Stimulated activated CD4-positive, alpha-beta T cell treated with anti-CD3 and anti-CD28 coated beads, Interleukin-12 subunit alpha, Interleukin-12 subunit beta, amount 100 ng/mL, for 4 hours (primary cell): ENCODE measurements at regions not wholly inside any gene's neighbourhood (a gene's known extent, or its start where the extent isn't known, plus 50 kb on each side); places are given as distances from the start of the nearest gene placed in this dataset.

Experiments used
- DNase-seq: peaks from one replicate; pipeline ENCODE4 v3.0.0-alpha.2; 2020

DNA sequence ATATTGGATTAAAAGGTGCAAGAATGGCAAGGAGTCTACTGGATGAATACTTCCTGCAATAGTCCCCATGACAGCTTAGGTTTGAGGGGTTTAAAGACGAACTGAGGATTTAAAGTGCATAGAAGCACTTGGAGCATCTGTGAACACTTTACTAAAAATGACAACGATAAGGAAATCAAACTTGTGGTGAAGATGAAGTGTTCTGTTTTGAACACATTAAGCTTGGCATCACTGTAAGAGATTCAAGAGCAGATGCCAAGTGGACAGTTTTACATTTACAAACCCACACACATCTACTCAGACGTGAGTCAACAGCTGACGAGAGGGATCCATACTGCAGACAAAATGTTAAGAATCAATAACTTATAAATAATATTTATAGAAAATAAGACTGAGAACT lies 918.7 kb downstream of the CDH11 start:
- DNase-seq = no peak

DNA sequence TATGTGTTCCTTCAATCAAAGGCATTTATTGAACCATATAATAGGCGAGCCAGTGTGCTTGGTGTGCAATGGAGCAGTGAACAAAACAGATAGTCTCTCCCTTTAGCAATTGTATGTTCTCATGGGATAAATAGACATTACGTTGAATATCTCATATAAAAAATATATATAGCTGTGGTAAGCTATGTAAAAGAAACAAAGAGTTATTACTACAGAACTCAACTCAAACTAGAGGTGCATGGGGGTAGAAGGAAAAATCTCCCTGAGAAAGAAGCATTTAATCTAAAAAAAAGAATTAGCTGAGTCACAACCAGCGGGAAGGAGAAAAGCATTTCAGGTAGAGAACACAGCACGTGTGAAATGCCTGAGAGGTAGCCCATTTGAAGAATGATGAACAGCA lies 919.3 kb downstream of the CDH11 start:
- DNase-seq = no peak

DNA sequence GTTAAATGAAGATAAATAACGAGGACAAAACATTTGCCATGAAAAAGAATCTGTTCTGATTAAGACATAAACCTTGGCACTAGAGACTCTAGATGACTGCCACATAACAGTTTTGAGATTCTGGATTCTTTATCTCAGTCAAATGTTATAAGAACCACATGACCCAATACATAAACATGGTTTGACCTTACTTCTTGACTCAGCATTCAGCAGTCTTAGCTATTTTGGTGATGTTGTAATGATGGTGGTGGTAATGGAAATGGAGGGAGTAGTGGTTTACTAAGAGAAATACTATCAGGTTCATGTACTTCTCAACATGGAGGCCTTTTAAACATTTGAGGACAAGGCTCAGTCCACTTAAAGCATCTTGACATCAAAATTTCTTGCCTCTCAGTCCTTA lies 925.4 kb downstream of the CDH11 start:
- no peak for DNase-seq

DNA sequence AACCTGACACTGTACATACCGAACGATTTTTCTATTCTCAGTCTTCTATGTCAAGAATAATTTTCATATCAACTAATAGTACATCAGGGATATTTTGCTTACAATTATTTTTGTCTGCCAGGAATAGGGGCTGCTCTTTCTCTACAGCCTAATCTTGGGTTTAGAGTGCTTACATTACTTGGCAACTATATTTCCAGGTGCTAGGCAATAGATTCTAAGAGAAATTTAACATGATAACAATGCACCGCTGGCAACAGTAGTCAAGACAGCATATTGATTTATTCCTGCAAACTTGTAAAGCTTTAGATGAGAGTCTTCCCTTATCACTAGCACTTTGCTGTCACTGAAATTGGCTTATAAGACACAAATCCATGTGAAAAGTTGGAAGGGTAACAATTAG lies 935.9 kb downstream of the CDH11 start:
- DNase-seq = no peak

DNA sequence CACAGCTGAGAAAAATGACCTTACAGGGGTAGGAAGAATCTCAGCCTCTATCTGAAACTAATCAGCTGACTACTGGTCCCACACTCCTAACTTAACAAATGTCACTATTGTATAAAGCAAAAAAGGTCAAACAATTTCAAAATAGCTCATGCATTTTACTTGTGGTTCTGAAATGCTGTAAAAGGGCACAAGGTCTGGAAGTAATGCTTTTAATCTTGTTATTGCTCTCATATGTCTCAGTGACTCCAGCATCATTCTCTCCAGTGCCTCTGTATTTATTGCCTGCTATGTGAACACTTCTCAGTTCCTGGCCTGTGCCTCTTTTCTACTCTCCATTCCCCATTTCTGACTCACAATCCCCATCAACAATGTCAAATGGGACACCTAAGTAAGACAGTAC lies 937.7 kb downstream of the CDH11 start:
- no peak for DNase-seq

DNA sequence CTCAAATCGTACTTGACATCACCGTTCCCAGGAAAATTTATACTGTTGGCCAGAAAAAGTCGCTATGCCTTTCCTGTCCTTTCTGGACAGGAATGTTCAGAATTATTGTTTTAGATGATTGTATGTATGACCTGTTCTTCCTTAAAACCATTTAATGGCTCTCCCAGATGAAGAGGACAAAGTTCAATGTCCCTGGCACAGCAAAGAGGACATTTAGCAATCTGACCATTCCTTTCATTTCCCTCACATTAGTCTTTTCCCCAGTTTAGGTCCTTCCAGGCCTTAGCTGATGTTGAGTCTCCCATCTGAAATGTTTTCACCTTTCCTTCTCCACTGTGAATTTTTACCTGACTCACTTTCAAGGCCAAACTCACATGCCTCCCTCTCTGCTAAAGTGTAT lies 938.9 kb downstream of the CDH11 start:
- no peak for DNase-seq

DNA sequence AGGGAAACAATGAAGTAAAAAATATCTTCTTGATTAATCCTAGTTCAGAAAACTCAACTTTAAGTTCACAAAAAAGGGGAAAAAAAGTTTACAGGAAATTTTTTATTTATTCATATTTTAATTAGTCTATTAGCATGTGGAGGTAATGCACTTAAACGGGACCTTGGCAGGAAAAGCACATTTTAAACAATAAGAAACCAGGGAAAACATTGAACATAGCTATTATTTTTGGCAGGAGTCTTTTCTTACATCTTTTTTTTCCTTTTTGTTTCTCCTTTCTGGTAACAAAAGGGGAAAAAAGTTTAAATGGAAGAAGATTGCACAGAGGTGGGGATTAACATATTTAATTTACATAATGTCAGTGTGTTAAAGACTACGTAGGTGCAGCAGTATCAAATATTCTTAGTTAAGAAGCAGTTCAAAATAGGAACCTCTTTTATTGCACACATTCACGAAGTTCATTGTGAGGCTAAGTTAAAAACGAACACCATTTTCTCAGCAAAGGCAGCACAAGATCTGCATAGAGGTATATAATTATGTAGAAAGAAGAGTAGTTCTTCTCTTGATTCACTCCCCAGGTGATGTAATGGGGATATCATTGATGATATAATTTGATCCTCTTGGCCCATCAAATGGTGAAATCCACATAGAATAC lies 940.5 kb downstream of the CDH11 start:
- no peak for DNase-seq

DNA sequence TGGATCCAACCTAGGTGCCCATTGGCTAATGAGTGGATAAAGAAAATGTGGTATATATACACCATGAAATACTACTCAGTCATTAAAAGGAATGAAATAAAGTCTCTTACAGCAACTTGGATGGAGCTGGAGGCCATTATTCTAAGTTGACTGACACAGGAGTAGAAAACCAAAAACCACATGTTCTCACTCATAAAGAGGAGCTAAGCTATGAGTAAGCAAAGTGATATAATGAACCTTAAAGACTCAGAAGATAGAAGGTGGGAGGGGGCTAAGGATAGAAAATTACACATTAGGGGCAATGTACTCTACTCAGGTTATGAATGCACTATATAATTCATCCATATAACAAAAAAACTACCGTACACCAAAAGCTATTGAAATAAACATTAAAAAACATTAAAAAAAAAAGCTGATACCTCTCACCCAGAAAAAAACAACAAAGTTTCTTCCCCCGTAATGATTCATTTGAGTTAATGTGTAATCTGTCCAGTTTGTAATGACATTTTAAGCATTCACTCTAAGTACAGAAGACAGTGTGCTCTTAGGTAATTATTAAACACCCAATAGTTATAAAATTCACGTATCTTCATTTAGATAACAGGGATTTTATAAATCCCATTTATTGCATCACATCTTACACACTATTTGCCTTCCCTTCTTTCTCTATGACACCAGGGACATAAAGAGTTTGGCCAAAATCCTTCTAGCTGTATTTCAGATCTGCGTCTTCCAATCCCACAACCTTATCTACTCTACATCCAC lies 941.5 kb downstream of the CDH11 start:
- DNase-seq = no peak

DNA sequence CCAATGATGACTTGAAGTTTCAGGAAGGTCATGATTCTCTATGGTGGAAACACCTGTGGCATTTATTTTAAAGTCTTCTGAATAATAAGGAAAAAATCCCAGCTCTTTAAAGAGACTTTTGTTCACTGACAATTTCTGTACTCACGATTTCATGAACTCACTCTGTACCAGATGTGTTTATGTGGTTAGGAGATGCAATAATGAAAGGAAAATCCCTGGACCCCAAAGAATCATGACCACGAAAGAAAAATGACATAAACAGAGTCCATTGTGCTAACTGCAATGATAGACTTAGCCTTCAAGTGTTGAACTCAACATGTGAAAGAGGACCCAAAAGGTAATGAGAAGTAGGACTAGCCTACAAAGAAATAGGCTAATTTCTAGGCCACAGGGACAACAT lies 947.5 kb downstream of the CDH11 start:
- DNase-seq = no peak

DNA sequence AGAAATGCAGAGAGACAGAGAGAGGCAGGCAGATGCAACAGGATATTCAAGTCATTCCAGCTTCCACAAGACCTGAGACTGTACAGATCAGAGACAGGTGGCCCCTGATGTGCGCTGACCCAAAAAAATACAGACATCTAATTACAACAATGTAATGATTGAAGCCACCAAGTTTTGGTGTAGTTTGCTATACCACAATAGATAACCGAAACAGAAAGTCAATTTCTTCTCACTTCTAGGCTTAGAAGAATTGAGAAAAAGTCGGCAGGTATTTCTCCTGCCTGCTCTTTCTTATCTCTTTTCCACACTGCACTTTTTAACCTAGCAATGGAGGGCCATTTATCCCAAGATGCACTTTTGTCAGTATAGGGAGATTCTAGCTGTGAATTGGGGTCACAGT lies 949.2 kb downstream of the CDH11 start:
- no peak for DNase-seq

DNA sequence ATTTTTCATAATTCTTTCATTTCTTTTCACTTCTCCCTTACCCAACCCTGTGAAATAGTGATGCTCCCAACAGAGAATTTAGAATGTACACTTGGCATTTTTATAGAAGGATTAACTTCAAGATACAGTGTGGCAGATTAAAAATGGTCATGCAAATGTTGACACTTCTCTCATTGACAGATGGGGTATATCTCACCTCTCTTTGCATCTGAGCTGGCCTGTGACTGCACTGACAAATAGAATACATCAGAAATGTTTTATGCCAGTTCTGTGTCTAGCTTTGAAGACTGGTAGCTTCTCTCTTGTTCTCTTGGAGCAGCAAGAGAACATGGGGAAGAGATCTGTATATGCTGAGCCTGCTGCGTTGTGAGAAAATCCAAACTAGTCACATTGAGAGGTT lies 949.6 kb downstream of the CDH11 start:
- DNase-seq = no peak

DNA sequence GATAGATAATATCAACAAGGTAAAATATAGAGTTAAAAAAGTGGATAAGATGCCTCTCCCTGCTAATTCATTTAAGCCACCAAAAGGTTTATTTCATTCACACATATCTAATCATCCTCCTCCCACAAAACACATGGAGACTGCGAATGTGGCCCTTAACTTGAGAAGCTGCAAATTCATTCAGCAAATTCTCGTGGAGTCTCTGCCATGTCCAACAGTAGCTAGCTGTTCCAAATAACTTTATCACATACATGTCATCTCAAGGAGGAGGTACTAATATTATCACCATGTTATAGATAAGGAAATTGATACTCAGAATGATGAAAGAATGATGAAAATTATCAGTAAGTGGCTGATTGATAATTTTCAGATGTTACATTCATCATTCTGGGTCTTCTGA lies 950.2 kb downstream of the CDH11 start:
- no peak for DNase-seq

DNA sequence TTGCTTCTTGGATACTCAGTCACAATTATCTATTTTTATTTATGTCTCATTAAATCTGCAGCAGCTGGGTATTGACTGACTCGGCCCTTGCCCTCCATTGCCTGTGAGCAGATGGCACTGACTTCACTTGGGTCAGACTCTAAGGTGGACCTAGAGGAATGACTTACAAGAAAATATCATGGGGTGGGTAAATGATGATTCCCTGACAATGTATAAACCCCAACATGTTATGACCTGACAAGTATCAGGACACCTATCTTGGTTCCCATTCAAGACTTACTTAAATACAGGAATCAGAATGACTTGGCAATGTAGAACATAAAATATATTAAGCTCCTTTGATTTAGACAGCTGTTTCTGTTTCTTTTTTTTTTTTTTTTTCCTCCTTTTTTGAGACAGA lies 953.5 kb downstream of the CDH11 start:
- no peak for DNase-seq

DNA sequence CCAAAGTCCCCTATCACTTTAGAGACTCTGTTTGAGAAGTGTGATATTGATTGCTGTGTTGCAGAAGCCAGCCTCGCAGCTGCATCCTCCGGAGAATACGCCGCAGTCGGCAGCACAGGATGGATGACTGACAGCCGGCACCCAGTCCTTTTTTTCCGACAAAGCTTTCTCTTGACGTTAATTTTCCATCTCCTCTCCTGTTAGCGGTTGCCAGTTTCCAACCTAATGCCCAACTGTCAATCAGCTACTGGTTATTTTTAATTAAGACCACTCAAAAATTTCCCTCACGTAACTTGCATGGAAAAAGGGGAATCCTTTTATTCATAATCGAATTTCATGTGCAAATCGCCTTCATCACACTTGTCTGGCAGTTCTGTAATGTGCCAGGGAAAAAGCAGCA lies 953.9 kb downstream of the CDH11 start:
- DNase-seq = no peak

DNA sequence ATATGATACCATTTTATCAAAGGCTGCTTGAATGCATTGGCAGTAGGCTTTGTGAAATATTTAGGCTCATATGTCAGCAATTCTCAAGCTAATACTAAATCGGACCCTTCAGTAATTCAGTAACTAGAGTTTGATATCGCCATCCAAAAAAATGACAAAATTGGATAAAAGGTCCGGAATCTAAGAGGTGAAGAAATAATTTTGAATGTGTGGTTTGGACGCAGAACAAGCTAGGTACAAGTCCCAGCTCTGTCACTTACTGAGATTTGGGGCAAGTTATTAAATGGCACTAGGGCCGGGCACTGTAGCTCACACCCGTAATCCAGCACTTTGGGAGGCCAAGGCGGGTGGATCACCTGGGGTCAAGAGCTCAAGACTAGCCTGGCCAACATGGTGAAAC lies 956.5 kb downstream of the CDH11 start:
- DNase-seq = no peak

DNA sequence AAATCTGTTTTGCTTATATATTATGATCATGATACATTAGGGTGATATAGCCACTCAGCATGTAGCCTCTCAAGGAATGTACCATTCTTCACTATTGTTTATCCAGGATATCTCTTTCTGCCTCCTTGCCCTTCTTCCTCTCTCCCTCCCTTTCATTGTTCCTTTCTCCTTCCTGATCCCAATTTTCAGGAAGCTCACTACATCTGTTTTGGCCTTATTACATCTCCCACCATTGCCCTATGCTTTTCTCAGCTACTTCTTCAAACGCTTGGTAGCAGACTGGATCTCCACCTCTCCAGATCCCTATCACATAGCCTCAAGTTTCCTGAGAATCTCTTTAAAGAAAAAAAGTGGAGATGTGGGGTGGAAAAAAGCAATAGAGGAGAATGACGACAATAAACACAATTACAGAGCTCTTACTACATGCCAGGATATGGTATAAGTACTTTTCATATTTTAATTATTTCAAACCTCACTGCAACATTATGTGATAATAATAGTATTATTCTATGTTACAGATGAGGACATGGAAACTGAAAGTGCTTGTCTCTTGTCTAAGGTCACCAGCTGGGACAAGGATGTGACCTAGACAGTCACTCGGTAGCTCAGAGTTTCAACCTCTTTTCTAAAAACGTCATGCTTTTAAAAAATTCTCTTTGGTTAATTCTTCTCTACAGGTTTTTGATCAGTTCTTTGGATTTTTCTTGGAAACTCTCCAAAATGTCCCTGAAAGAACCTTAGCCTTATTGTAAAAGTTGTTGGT lies 959.1 kb downstream of the CDH11 start:
- DNase-seq = no peak

DNA sequence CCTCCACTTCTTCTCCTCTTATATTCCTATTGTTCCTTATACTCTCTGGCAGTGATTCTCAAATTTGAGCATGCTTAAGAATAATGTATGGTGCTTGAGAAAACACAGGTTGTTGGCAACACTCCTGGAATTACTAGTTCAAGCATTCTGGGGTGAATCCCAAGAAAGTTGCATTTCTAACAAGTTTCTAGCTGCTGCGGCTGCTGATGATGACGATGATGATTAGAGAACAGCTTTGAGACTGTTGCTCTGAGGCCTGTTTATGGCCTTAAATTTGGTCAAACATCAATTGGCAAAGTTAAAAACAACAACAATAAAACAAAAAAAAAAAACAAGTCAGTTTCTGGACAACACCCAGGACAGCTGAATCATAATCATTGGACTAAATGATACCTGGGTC lies 961.9 kb downstream of the CDH11 start:
- DNase-seq = no peak

DNA sequence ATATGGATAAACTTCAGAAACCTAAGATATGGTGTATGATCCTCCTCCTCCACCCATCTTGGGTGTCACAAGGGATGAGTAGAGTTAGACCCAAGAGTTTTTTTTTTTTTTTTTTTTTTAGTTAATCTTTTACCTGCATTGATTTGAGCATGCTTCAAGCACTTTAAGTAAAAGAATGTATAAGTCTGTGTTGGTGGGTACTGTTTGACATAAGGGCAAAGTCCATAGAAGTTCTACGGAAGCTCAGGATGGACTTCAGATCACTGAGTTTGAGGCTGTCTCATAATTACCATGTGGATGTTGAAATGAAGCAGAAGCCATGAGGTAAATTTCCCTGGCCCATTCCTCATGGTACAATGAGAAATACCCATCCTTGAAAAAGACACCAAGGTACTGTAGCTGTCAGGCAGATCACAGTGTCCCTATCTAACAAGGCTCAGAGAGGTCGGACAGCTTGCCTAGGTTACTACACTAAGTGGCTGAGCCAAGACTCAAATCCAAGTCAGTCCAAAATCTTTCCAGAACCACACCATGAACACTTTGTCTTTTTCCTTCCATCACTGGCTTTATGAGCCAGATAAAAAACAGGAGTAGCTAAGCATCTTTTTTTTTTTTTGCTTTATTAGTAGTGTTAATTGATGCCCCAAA lies 962.8 kb downstream of the CDH11 start:
- DNase-seq = no peak

DNA sequence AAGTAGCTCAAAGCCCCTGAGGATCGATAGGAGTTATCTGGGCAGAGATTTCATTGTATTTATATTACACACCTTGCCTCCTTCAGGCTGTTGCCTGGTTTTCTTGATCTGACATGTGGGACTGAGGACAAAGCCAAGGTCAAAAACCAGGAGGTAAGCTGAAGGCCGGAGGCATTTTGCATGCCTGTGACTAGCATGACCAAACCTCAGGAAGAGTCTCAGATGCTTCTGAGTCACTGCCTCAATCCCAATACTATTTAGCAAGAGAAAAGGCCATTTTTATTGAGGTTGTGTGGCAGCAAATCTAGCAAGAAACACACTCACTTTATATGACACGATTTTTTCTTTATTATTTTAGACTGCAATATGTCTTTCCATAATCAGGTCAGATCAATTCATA lies 968.1 kb downstream of the CDH11 start:
- no peak for DNase-seq

DNA sequence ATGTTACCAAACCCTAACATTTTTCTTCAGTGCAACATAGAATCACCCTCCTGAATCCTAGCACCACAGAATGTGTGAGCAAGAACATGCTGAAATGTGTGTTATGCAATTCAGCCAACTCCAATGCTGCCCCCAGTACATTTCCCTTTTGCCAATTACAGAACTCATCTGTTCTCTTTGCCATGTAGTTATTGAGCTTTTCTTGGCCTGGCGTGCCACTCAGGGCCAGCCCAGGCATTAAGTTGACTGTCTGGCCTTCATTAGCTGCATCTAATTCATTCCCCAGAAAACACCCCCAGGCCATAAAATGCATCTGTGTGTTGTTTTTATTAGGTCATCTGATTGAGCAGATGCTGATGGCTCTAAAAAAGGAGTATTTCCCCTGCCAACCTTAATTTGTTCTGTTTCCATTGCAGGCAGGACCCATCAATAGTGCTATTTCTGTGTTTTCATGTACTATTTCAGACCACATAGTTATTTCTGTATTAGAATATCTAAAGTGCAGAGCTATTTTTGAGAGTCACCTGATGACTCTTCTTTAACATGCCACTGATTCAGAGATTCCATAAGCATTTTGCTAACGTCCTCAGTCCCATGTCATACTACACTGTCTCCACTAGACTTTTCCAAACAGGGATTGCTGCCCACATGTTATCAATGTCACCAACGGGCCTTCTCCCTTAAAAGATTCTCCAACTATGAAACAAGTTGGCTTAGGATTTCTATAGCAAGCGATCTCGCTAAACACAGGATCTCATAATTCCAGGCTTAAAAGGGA lies 969.7 kb downstream of the CDH11 start:
- DNase-seq = no peak

DNA sequence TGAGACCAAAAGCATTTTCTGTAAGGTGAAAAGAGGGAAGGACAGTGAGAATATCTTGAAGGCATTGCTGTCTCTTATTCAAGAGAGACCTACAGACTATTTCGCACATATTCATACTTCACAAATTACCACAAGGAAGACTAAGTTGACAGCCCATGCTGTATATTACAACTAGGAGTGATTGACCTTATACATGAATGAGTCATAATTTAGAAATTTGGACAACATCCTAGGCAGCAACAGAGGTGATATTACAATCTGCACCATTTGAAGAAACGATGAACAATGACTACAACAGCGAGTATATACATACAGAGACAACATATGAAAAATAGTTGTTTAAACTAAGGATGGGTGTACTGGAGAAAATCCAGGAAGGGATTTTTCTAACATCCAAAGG lies 971.7 kb downstream of the CDH11 start:
- DNase-seq = no peak

DNA sequence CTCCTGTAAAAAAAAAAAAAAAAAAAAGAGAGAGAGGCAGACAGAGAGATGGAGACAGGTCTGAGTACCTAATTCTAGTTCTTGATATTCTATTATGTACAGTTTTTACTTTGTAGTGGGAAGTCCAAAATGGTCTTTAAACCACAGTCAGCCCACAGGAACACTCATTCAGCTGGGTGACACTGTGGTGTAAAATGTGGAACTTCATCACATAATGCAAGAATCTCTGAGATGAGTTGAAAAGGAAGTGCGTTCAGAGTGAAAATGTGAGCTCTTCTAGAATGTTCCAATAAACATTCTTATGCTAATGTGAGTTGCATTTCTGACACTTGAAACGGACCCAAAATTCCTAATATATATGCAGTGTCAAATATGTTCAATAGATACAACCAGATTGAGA lies 972.1 kb downstream of the CDH11 start:
- DNase-seq = no peak

DNA sequence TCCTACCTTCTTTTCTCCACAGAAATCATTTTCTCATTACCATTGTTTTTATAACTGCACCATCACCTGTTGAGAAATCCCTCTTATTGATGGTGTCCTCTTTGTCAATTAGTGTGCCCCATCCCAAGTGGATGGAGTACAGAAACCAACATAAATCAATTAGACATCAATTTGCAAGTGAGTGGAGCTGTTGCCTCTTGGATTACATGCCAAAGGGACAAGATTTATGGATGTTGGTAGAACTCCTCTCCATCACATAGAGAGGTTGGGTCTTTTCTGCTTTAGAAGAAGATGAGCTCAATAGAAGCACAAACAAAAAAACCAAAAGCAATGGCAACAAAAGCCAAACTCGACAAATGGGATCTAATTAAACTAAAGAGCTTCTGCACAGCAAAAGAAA lies 973.5 kb downstream of the CDH11 start:
- DNase-seq = no peak
